ENCODE measurements at regions not wholly inside any gene's neighbourhood (a gene's known extent, or its start where the extent isn't known, plus 50 kb on each side); places are given as distances from the start of the nearest gene placed in this dataset.

GRCh38 chr18:75958683-75959082, 531.2 kb upstream of the SMIM21 start:
- no peak overlapping the region for H3K4me3 ChIP-seq (ENCODE audit: low read depth, low read length)
- in situ Hi-C loops (cut with HindIII; ENCODE audit: low sequenced_read_pairs), result no loop called here
- no peak for DNase-seq (ENCODE audit: low read depth, low spot score)
- TF ChIP-seq CTCF (IDR thresholded peaks at IDR 0.05; ENCODE audit: low read depth, low read length), result peak; percentile 12

GRCh38 chr18:75945265-75945933, 517.9 kb upstream of the SMIM21 start:
- no peak for TF ChIP-seq CTCF (IDR thresholded peaks at IDR 0.05; ENCODE audit: low read depth, low read length)
- in situ Hi-C loops (cut with HindIII; ENCODE audit: low sequenced_read_pairs), result no loop called here
- no peak for DNase-seq (ENCODE audit: low read depth, low spot score)
- no peak overlapping the region for H3K4me3 ChIP-seq (ENCODE audit: low read depth, low read length)

GRCh38 chr18:75937306-75937705, 509.8 kb upstream of the SMIM21 start:
- H3K4me3 ChIP-seq (ENCODE audit: low read depth, low read length), result no peak overlapping the region
- no peak for TF ChIP-seq CTCF (IDR thresholded peaks at IDR 0.05; ENCODE audit: low read depth, low read length)
- DNase-seq (ENCODE audit: low read depth, low spot score), result no peak
- in situ Hi-C loops (cut with HindIII; ENCODE audit: low sequenced_read_pairs), result no loop called here

- TF ChIP-seq CTCF (IDR thresholded peaks at IDR 0.05; ENCODE audit: low read depth, low read length), result no peak
- in situ Hi-C loops (cut with HindIII; ENCODE audit: low sequenced_read_pairs), result no loop called here
- no peak overlapping the region for H3K4me3 ChIP-seq (ENCODE audit: low read depth, low read length)
- DNase-seq (ENCODE audit: low read depth, low spot score), result no peak
These were observed 509.4 kb upstream of the SMIM21 start for GRCh38 chr18:75936862-75937261.

- TF ChIP-seq CTCF (IDR thresholded peaks at IDR 0.05; ENCODE audit: low read depth, low read length), result no peak
- in situ Hi-C loops (cut with HindIII; ENCODE audit: low sequenced_read_pairs), result no loop called here
- DNase-seq (ENCODE audit: low read depth, low spot score), result no peak
- H3K4me3 ChIP-seq (ENCODE audit: low read depth, low read length), result no peak overlapping the region
These were observed 503.6 kb upstream of the SMIM21 start for GRCh38 chr18:75931079-75931478.

GRCh38 chr18:75928706-75929105, 501.2 kb upstream of the SMIM21 start:
- in situ Hi-C loops (cut with HindIII; ENCODE audit: low sequenced_read_pairs), result no loop called here
- no peak for DNase-seq (ENCODE audit: low read depth, low spot score)
- TF ChIP-seq CTCF (IDR thresholded peaks at IDR 0.05; ENCODE audit: low read depth, low read length), result no peak

More at GRCh38 chr18:75928706-75929105, 501.2 kb upstream of the SMIM21 start:
- H3K4me3 ChIP-seq (ENCODE audit: low read depth, low read length), result no peak overlapping the region
